NCI-H1092 treated with DMSO at 0.1 percent for 48 hours (cell line): ENCODE measurements at regions not wholly inside any gene's neighbourhood (a gene's known extent, or its start where the extent isn't known, plus 50 kb on each side); places are given as distances from the start of the nearest gene placed in this dataset.

Experiments used
- DNase-seq: peaks from one replicate; lab custom pipeline; 2025; lab: John Stamatoyannopoulos, UW

DNA sequence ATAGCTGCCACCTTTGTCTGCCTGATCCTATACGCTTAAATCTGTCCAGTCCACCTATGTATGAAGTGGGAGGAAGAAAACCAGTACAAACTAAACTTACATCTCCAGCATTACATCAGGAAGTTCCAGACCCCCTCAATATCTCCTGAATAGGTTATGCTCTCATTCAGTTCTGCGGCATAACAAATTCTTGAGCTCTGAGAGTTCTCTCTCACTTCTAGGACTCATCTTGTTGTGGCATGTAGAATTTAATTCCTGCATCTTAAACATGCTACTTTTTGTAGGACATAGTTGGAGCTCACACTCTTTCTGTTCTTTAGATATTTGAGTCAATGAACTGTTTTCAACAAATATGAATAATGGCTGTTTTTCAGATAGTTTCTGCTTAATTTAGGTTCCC is 662.5 kb downstream of the CDH11 start:
- DNase-seq = no peak

DNA sequence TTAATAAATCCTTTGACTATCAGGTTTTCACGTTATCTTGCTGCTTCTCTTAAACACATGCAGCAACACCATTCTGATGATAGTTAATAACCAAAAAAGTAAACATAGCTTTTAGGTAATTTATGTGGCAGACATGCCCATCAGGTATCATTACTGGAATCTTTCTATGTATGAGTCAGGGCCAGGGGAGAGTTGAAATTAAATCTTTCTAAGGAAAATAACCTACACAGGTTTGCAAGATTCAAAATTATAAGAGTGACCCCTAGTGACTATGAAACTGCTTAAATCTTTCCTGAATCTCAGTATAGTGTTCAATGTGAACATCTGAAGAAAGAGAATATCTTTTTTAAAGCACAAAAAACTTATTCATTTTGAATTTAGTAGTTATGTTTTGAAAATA is 666.6 kb downstream of the CDH11 start:
- no peak for DNase-seq

- no peak for DNase-seq
Observed at GRCh38 chr16:64453646-64454045, 668.2 kb downstream of the CDH11 start.

GRCh38 chr16:64452446-64452845 is 669.4 kb downstream of the CDH11 start:
- no peak for DNase-seq

GRCh38 chr16:64450177-64450576 is 671.7 kb downstream of the CDH11 start:
- DNase-seq = no peak

GRCh38 chr16:64449506-64449905 is 672.4 kb downstream of the CDH11 start:
- DNase-seq = no peak

DNA sequence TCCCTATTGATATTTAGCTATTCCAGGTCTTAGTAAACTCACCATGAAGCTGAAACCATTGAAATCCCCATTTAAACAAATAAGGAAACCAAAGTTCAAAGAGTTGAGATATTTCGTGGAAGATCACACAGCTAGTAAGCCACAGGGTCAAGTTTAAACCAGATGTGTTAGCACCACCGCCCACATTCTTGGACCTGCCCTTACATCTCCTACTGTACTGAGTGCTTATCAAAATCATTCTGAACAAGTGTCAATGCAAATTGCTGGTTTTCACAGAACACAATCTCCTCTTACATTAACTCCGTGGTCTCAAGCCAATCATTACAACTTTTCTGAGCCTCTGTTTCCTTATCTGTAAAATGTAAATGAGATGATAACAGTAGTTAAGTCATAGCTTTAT is 676.2 kb downstream of the CDH11 start:
- no peak for DNase-seq

- DNase-seq = no peak
Observed at GRCh38 chr16:64445245-64445644, 676.6 kb downstream of the CDH11 start.

DNA sequence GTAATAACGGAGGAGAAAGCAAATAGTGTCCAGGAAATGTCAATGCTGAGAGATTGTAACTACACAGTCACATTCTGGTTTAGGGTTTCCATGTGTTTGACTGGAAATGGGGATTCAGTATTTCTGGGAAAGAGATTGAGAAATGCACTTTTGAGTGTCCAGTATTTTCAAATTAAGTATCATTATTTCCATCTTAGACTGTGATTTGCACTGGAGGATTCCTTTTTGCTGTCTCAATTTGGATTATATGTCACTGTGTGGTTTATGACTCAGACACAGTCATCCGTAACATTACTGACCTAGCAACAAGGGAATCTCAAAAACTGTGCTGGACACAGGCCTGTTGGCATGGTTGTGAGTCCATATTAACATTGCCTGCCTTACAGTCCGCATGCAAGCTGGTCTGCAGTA is 681.4 kb downstream of the CDH11 start:
- no peak for DNase-seq

DNA sequence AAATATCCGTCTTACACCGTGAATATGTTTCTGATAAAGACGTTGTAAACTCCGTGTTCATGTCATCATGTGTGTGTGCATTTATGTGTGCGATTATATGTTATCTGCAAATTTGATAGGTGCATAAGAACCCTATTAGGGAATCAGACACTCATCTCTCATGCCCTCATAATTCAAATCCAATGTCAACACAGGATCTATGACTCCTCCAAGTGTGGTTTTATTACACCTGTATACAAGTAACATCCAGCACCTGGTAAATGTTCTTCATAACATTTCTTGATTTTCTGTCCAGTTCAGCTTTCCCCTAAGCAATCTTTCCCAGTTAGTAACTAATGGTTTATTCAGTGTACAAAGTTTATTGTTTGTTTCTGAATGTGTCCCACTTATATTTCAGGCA is 681.9 kb downstream of the CDH11 start:
- DNase-seq = no peak

DNA sequence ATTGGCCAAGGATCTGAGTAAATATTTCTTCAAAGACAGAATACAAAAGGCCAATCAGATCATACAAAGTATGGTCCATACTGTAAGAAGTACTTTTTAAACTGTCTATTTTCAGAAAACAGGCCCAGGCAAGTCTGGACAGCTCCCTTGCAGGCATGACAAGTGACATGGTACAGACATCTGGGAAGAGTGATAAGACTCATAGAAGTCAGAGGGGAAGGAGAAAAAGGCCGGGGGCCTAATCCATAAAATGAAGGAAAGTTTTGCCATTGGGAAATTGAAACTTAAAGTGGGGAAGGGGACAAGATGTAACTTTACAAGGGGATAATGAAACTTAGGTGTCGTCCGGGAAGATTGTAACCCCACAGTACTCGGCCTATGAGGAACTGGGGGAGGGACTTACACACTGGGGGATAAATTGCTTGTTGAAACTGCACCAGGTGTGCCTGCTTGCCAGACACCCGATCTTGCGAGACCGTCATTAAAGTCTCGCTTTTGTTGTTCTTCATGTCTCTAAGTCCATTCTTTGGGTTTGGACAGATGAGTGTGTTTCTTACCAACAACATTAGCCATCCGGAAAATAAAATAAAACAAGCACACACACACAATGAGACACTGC is 684.0 kb downstream of the CDH11 start:
- DNase-seq = no peak

DNA sequence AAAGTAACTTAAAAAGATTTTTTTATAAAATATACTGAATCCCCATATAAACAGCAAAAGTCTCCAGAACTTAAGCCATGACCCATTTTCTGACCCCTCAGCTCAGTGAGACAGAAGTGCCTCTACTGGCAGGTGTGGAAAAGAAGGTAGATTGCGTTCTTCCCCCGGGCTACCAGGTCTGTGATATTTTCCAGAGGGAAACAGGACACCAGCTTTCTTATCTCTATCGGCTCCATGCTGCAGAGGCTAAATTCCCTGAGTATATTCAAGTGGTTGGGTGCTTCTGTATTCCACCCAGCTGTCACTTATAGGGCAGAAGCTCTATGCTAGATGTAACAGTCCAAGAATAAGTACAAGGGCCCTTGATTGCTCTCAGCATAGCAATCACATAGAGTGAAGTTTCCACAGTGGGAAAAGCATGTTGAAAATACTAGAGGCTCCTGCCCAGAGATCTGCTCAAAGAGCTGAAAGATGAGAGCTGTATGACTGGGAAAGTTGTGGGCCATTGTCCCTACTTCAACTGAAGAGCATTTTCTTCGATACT is 687.3 kb downstream of the CDH11 start:
- DNase-seq = no peak

DNA sequence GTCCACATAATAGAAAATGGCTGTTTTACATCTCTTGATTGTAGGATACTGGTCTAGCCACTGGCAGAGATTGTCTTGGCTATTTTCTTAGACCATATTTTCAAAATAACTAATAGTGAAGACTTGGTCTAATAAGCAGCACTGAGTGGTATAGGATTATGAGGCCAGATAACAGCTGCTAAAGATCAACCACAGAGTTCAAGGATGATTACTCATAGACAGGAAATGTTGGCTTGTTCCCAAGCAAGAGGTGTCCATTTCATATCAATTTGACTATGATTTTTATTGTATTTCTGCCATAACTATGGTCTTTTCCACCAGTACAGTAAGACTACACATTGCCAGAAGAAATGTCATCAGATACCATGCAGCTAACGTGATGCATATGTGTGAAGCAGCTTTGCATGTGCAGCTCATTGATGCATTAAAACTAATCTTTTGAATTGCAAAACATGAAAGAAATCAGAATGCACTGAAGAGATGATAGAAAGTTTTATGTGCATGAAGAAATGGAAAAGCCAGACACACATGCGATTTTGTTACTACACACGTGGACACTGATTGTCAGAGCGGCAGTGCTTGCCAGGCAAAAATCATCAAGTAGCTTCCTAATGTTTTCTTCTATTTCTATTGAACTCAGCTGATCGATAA is 693.3 kb downstream of the CDH11 start:
- DNase-seq = no peak

DNA sequence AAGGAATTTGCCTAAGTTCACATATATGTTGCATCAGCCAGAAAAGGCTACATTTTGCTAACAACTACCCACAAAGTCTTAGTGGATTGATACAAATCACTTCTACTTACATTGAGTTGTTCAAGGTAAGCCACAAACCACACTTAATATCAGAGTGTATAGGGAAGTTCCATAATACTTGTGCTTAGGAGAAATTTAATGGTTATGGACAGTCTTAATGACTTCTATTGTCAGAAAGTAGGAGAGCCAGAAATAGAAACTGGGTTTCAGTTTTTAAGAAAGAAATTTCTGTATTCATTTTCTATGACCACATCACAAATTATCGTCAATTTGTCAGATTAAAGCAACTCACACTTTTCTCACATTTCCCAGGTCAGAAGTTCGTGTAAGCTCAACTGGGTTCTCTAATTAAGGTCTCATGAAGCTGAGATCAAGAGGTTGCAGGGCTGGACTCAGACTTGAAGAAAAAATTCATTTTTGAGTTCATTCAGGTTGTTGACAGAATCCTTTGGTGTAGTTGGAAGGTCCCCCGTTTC is 695.7 kb downstream of the CDH11 start:
- no peak for DNase-seq

- no peak for DNase-seq
Observed at GRCh38 chr16:64425381-64425780, 696.5 kb downstream of the CDH11 start.

- no peak for DNase-seq
Observed at GRCh38 chr16:64422259-64422658, 699.6 kb downstream of the CDH11 start.

DNA sequence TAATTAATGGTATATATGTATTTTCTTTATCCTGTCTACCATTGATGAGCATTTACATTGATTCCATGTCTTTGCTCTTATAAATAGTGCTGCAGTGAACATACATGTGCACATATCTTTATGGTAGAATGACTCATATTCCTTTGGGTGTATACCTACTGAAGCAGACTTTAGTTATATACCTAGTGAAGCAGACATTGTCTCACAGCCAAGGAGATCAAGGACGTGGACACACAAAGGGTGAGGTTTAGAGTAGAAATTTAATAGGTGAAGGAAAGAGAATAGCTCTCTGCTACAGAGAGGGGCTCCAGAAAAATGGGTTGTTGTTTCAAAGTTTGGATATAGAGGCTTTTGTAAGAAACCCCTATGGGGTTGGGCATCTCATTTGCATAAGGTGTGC is 700.3 kb downstream of the CDH11 start:
- DNase-seq = no peak

DNA sequence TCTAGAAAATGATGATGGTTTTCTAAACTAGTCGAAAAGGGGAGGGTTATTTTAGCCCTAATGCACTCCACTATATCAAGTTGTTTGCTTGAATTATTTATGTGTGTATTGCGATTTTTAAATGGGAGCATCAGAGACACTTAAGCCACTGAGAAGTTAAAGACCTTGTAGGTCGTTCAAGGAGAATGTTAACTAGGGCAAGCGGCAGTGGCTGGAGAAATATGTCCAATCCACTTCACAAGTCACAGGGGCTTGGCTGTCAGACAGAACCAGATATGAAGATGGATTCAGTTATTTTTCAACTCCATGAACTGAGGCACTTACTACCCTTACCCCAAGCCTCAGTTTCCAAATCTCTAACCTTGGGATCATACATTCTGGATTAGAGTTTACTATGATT is 702.0 kb downstream of the CDH11 start:
- no peak for DNase-seq

DNA sequence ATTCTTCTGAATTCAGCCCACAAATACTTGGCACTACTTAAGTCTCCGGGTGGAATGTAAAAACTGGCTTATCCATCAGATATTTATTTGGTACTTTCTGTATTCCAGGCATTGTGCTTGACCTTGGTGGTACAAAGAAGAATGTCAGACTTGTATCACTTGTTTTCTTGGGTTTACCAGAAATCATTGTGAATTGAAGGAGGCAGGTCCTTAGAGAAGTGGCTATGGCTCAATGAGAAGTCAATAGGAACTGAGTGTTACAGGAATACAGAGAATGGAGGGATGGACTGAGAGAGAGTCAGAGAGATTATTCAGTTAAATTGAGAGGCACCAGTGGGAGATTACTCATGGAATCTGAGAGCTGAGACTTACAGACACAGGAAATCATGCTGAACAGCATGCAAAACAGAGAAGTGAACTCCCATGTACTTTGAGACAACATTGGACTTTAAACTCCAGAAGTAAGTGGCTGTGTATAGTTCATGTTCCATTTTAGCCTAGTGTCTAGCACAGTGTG is 704.1 kb downstream of the CDH11 start:
- DNase-seq = no peak

- DNase-seq = no peak
Observed at GRCh38 chr16:64416216-64417005, 705.5 kb downstream of the CDH11 start.

GRCh38 chr16:64412578-64413280 is 709.1 kb downstream of the CDH11 start:
- no peak for DNase-seq

DNA sequence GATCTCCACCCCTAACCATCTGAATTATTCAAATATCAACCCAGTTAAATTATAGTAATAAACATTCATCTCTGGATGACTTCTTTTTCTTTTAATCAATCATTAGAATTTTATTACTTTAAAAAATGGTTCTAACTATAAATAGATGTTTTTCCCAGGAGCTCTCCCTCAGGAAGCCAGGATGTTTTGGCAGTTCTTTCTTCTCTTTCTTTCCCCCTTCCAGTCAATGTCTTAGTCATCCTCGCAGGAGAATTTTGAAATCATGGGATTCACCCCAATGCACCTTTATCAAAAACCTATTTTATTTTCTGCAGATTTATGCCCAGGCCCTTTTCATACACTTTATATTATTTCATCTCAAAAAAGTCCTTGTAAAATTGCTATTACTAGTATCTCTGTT is 711.6 kb downstream of the CDH11 start:
- no peak for DNase-seq
